HUES6 (cell line): ENCODE measurements at regions not wholly inside any gene's neighbourhood (a gene's known extent, or its start where the extent isn't known, plus 50 kb on each side); places are given as distances from the start of the nearest gene placed in this dataset.
"Not testable (repeated sequence)": the region's sequence is repeated elsewhere in the genome, so short reads cannot be mapped to it uniquely, and the experiment has no call there.

ENCODE experiments used
- H3K27ac ChIP-seq: 2 replicates; pipeline ENCODE4 v1.7.0; 2013; ENCODE audit warnings: low read depth, mild to moderate bottlenecking, low read length, inconsistent platforms
- H3K27me3 ChIP-seq: 2 replicates; pipeline ENCODE4 v1.6.1; 2013; ENCODE audit warnings: low read length; ENCODE audit not compliant: control insufficient read depth, insufficient read depth
- H3K36me3 ChIP-seq: 2 replicates; pipeline ENCODE4 v1.6.1; 2013; ENCODE audit warnings: low read length; ENCODE audit not compliant: control insufficient read depth, insufficient read depth
- H3K4me1 ChIP-seq: 2 replicates; pipeline ENCODE4 v1.6.1; 2013; ENCODE audit warnings: low read length; ENCODE audit not compliant: control insufficient read depth, insufficient read depth
- H3K4me3 ChIP-seq: 2 replicates; pipeline ENCODE4 v1.5.1; 2013; ENCODE audit warnings: low read depth, low read length
- H3K9ac ChIP-seq: one replicate; pipeline ENCODE4 v1.6.1; 2013; ENCODE audit warnings: mild to moderate bottlenecking, low read length
- H3K9me3 ChIP-seq: 2 replicates; pipeline ENCODE4 v1.6.1; 2013; ENCODE audit warnings: low read depth, low read length; ENCODE audit not compliant: control insufficient read depth, insufficient read depth

- Histone ChIP-seq H3K27ac (no peak overlapping the region), H3K4me3 (no peak overlapping the region), H3K27me3 (no peaks in the 10 kb centered on the region), H3K36me3 (no peaks in the 10 kb centered on the region), H3K9ac (no peak overlapping the region), H3K4me1 (no peaks in the 10 kb centered on the region), H3K9me3 (no peaks in the 10 kb centered on the region)
Measured at GRCh38 chr10:57919864-57920263, 347.8 kb downstream of the IPMK start.

- Histone ChIP-seq H3K27me3 (no peaks in the 10 kb centered on the region), H3K36me3 (no peaks in the 10 kb centered on the region), H3K4me3 (no peak overlapping the region), H3K27ac (no peak overlapping the region), H3K9ac (no peak overlapping the region), H3K4me1 (no peaks in the 10 kb centered on the region), H3K9me3 (no peaks in the 10 kb centered on the region)
Measured at GRCh38 chr10:57917019-57917418, 350.7 kb downstream of the IPMK start.

GRCh38 chr10:57905861-57906260 is 361.8 kb downstream of the IPMK start:
- Histone ChIP-seq H3K4me1 (no peaks in the 10 kb centered on the region), H3K36me3 (no peaks in the 10 kb centered on the region), H3K4me3 (no peak overlapping the region), H3K27me3 (no peaks in the 10 kb centered on the region), H3K9ac (no peak overlapping the region), H3K9me3 (0 out of 2 replicates have a peak, but pooled peaks cover 2% of the 10 kb centered on the region), H3K27ac (no peak overlapping the region)

- Histone ChIP-seq H3K27ac (no peak overlapping the region), H3K36me3 (no peaks in the 10 kb centered on the region), H3K27me3 (no peaks in the 10 kb centered on the region), H3K4me1 (no peaks in the 10 kb centered on the region), H3K9me3 (0 out of 2 replicates have a peak, but pooled peaks cover 2% of the 10 kb centered on the region), H3K9ac (no peak overlapping the region), H3K4me3 (no peak overlapping the region)
Measured at GRCh38 chr10:57905010-57905409, 362.7 kb downstream of the IPMK start.

- Histone ChIP-seq H3K27ac (0 out of 2 replicates have a peak overlapping the region, but pooled peaks have one; percentile 31), H3K36me3 (no peaks in the 10 kb centered on the region), H3K4me1 (peaks cover 3% of the 10 kb centered on the region; the same call in 1 of the 2 replicates), H3K9ac (no peak overlapping the region), H3K27me3 (no peaks in the 10 kb centered on the region), H3K4me3 (no peak overlapping the region), H3K9me3 (0 out of 2 replicates have a peak, but pooled peaks cover 5% of the 10 kb centered on the region)
Measured at GRCh38 chr10:57898231-57898630, 369.5 kb downstream of the IPMK start.

- Histone ChIP-seq H3K27ac (no peak overlapping the region), H3K9me3 (0 out of 2 replicates have a peak, but pooled peaks cover 5% of the 10 kb centered on the region), H3K27me3 (no peaks in the 10 kb centered on the region), H3K9ac (no peak overlapping the region), H3K36me3 (no peaks in the 10 kb centered on the region), H3K4me3 (no peak overlapping the region), H3K4me1 (peaks cover 3% of the 10 kb centered on the region; the same call in 1 of the 2 replicates)
Measured at GRCh38 chr10:57897611-57898010, 370.1 kb downstream of the IPMK start.

- H3K4me3 ChIP-seq, result no peak overlapping the region
- H3K4me1 ChIP-seq, result peaks cover 3% of the 10 kb centered on the region; the same call in 1 of the 2 replicates
- H3K9me3 ChIP-seq, result peaks cover 13% of the 10 kb centered on the region; the same call in 1 of the 2 replicates
- no peaks in the 10 kb centered on the region for H3K36me3 ChIP-seq
- H3K9ac ChIP-seq, result no peak overlapping the region
- H3K27me3 ChIP-seq, result no peaks in the 10 kb centered on the region
- H3K27ac ChIP-seq, result no peak overlapping the region
Measured at GRCh38 chr10:57894361-57894760, 373.3 kb downstream of the IPMK start.

- no peak overlapping the region for H3K9ac ChIP-seq
- no peaks in the 10 kb centered on the region; the same call in 1 of the 2 replicates for H3K4me1 ChIP-seq
- H3K4me3 ChIP-seq, result no peak overlapping the region
- no peaks in the 10 kb centered on the region for H3K36me3 ChIP-seq
- no peak overlapping the region for H3K27ac ChIP-seq
- no peaks in the 10 kb centered on the region for H3K27me3 ChIP-seq
- peaks cover 10% of the 10 kb centered on the region; the same call in 1 of the 2 replicates for H3K9me3 ChIP-seq
Measured at GRCh38 chr10:57891201-57892006, 376.3 kb downstream of the IPMK start.

GRCh38 chr10:57890691-57891090 is 377.0 kb downstream of the IPMK start:
- H3K36me3 ChIP-seq, result no peaks in the 10 kb centered on the region
- peaks cover 10% of the 10 kb centered on the region; the same call in 1 of the 2 replicates for H3K9me3 ChIP-seq
- H3K9ac ChIP-seq, result no peak overlapping the region
- no peaks in the 10 kb centered on the region; the same call in 1 of the 2 replicates for H3K4me1 ChIP-seq
- no peak overlapping the region for H3K4me3 ChIP-seq
- no peaks in the 10 kb centered on the region for H3K27me3 ChIP-seq
- H3K27ac ChIP-seq, result no peak overlapping the region

- H3K27ac ChIP-seq, H3K4me3 ChIP-seq, H3K36me3 ChIP-seq, H3K9ac ChIP-seq, H3K27me3 ChIP-seq, H3K4me1 ChIP-seq, H3K9me3 ChIP-seq: not testable (repeated sequence)
Measured at GRCh38 chr10:57885618-57885968, 382.1 kb downstream of the IPMK start.

GRCh38 chr10:57884965-57885617 is 382.6 kb downstream of the IPMK start:
- Histone ChIP-seq H3K4me1 (no peaks in the 10 kb centered on the region), H3K27ac (no peak overlapping the region)

More at GRCh38 chr10:57884965-57885617, 382.6 kb downstream of the IPMK start:
- Histone ChIP-seq H3K9me3 (no peaks in the 10 kb centered on the region), H3K9ac (no peak overlapping the region), H3K4me3 (no peak overlapping the region), H3K27me3 (no peaks in the 10 kb centered on the region), H3K36me3 (no peaks in the 10 kb centered on the region)
